HG03045 (cell line): ENCODE measurements at regions not wholly inside any gene's neighbourhood (a gene's known extent, or its start where the extent isn't known, plus 50 kb on each side); places are given as distances from the start of the nearest gene placed in this dataset.

Experiments used
- ATAC-seq: cut with Tn5 transposase; IDR thresholded peaks from one replicate; pipeline ENCODE4 v1.9.1; 2021; ENCODE audit warnings: mild to moderate bottlenecking, moderate library complexity; ENCODE audit not compliant: unreplicated experiment

DNA sequence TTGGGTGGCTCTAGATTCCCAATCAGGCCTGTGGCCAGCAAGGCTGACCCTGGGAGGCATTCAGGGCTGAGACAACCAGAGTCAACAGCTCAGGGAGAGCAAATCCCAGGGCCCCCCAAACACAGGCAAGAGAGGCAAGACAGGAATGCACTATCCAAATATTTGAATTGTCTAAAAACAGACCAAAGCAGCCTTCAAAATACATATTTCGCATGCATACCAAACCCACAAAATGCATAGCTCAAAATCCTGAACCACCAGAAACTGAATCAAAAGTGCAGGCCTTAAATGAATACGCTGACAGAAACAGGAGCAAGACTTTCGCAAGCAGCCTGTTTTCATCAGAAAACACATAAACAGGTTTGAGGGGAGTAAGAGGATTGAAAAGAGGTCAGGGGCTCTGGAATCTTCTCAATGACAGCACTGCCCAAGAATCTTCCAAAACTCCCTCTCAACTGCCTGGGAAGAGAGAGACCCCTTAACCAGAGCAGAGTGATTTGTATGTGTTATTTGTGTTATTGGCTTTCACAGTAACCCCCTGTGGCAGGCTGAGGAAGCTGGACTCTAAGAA, 213.6 kb upstream of the CDH5 start:
- ATAC-seq, result no peak

DNA sequence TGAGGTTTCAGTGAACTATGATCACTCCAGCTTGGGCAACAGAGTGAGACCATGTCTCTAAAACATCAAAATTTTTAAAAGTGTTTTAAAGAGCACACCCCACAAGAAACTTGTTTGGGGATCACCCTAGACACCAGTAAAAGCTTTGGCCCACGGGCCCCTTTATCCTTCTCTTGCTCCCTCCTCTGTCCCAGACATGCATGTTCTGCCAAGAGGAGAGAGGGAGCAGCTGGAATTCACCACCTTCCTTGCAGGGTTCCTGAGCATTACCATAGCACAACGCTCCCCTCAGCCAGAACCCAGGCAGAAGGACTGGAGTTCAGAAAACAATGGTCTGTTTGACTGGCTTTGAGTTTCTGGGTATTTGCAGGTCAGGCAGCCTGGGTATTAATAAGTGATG, 214.3 kb upstream of the CDH5 start:
- no peak for ATAC-seq

DNA sequence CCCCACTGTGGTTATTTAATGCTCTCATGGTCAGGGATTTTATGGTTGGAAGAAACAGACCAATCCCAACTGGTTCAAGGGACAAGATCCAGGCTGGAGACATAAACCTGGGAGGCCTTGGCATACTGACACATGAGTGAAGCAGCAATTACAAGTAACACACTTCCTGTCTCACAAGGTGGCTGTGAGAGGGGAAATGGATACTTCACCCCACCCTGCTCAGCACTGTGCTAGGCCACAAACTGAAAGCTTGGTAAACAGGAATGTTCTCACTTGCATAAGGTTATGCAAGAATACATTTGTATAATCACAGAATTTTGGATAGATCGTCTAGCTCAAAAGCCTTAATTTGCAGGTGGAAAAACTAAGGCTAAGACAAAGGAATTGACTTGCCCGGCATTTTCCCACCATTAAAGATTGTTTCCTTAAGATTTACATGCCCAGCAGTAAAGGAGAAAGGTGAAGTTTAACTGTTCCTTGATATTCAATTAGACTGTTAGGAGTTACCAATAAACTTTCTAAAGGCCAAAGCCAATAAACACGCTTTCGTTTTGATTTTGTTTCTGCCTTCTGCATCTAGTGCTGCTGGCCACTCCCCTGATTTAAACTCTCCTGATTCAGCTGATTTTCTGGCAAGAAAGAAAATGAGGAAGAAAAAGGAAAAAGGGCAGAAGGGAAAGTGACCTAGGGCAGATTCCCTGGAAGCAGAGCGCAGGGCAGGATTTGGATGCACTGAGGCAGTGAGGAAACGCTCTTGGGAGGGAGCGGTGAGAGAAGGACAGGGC, 215.6 kb upstream of the CDH5 start:
- no peak for ATAC-seq

DNA sequence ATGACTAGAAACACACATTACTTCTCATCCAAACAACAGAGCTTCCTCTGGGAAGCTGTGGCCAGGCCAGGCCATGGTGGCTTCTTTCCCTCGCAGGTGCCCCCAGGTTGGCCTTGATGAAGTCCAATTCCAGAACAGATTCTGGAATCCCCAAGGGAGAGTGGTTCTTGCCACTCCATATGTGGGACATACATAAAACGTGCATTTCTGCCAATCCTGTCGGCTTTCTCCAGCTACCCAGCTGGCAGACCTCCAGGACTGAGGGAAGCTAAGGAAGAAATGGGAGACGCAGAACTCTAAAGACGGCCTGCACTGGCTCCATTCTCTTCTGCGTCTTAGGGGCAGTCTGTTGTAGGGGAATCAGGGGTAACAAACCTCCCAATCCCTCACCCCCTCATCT, 219.2 kb upstream of the CDH5 start:
- ATAC-seq, result no peak

DNA sequence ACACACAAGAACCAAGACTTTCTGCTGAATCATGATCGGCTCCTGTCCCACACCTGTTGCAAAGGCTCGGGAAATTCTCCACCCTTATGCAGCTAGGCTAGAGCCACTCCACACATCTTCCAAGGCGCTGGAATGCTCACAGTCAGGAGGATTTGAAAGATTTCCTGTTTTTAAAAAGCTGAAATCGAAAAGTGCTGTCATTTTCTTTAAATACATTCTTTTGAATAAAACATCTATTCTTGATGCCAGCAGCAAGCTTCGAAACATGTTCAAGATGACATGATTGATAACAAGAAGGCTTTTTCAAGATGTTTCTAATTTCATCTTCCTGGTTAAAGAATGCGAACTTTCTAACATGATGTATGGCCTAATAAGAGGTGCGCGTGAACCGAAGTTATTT, 219.7 kb upstream of the CDH5 start:
- ATAC-seq, result no peak

DNA sequence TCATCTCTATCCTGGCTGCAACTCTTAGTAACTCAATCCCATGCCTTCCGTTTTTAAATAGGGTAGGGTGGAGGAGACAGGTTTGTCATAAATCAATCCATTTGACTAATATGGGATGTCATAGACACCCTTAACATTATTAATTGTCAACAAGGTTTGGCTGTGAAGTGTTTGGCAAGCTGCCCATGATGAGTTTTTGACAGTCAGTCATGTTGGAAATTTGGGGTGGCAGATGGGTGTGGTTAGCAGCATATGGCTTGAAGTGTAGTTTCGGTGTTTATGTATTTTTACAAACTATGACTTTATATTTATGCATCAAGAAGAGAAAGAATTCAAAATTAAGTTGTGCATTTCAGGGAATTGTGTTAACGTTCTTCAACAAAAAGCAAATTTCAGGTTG, 221.8 kb upstream of the CDH5 start:
- ATAC-seq, result no peak

DNA sequence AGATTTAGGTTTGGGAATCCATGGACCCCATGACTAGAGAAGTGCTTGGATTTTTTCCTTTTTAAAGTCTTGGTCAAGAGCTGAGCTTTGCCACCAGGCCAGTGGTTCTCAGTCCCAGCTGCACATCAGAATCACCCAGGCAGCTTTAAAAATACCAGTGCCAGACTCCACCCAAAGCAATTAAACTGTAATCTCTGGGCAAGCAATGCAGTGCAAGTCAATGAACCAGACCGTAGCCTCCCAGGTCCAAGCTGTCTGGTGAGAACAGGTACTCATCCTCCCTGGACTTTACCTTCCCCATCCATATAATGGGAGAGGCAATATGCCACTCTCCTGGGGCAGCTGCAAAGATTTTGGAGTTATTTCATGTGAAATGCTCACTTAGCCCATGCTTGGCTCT, 223.1 kb upstream of the CDH5 start:
- no peak for ATAC-seq

DNA sequence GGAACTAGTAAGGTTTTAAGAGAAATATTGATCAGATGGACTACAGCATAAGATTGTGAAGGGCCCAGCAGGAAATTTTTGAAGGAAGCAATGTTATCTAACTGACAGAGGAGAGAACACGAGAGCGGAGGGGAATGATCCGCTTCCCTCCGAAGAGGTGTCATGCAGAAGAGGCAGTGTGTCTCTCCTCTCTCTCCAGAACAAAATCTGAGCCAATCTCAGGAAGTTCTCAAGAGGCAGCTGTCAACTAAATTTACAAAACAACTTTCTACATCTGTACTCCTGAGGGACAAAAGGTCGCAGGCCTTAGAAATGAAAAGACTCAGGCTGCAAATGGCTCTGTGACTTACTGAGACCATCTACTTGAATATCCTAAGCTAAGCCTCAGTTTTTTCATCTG, 224.6 kb upstream of the CDH5 start:
- ATAC-seq, result no peak

DNA sequence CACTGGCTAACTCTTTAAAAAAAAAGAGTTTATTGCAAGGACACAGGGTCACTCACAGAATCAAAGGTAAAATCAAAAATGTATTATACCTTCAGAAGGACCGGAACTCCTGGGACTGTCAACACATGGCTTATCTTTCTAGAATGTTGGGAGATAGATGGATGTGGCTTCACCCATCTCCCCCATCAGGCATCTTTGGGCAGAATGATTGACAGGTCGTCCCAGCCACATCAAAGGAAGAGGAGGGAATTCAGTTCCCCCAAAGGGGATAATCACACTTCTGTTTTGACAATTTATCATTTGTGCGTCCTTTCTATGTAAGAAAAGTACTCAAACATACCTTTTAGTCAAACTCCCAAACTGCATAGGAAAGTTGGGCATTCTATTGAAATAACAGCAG, 228.6 kb upstream of the CDH5 start:
- no peak for ATAC-seq

DNA sequence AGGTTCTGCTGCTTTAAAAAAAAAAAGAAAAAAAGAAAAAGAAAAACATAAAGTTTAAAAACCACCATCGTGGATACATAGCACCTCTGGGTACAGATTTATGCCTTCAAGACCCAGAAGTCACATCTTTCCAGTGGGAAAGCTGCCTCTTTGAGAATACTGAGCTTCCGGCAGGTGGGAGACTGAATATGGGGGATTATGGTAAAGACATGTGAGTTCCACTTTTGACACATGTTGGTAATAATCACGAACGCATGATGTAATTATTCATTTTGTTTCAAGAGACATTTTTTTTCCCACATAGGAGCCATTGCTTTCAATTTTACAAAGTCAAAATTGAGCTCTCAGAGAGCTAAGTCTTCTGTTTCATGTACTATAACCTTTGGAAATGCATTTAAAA, 229.7 kb upstream of the CDH5 start:
- no peak for ATAC-seq

DNA sequence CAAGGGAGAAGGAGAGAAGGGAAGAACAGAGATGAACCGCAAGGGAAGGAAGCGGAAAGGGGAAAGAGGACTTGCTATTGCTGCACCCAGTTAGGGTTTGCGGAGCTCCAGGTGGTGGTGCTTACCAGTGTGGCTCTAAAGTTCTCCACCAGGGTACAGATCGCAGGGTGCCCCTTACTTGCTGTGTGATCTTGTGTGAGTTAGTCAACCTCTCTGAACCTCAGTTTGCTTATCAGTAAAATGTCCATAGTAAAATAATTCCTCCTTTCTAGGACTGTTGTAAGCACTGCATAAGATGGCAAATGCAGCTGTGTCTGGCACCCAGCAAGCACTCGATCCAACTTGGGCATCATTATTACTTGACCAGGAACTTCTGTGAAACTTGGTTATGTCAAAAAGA, 230.7 kb upstream of the CDH5 start:
- no peak for ATAC-seq

DNA sequence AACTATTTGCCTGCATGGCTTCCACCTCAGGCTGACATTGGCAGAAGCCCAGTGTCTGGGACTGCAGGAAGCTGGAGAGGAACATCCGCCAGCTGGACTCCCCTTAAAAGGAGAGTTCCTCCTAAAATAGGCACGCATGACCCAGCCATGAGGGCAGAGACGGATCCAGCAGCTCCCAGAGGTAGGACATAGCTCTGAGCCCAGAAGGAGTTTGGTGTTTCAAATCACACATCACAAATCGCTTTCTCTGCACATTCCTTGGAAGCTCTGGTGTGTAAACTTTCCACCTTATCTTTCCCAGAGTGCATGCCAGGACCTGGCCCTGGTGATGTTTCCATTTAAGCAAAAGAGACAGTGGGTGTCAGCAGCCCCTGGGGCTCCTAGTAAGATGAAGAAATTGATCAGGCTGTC, 231.1 kb upstream of the CDH5 start:
- ATAC-seq, result no peak

DNA sequence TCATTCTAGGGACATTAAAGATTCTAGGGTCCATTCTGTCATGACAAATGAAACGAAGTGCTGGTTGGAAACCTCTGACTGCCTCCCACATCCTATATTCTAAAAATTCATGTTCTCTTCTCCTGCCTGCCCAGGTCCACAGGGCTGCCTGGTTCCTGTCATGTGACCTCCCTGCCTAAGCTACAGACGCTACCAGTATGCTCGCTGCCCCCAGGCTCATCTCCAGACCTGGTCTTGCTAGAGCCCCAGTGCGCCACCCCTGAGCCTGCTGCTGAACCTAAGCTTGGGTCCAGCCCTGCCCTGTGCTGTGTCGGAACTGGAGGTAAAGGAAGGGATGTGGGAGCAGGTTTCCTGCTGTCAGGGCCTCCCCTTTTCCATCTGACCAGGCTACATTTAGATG, 231.6 kb upstream of the CDH5 start:
- ATAC-seq, result no peak

DNA sequence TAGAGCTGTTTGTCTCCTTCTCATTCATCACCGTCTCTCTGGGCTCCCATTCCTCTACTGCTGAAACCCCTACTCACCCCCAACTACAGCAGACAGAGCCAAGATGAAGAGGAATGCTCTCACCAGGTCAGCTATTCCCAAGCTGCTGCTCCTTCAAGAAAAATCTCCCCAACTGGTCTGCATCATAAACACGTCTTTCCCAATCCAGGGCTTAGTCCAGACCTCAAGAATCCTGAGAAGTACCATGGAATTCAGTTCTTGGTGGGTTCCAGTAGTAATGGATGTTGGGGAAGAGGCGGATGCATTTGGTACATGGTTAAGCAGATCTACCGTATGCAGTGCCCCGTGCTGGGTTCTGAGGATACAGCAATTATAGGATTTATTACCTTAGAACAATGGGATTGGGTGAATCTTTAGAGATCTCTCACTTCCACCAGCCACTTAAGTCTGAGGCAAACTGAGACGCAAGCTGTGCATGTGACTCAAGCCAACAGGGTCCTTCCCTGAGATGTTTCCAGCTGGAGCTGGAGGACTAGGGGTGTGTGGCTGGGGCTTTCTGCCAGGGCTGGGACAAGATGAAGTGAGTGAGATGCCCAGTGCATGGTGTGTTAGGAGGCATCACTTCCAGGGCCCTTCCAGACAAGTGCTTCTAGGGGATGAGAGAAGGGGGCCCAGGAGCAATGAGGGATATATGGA, 232.7 kb upstream of the CDH5 start:
- no peak for ATAC-seq

DNA sequence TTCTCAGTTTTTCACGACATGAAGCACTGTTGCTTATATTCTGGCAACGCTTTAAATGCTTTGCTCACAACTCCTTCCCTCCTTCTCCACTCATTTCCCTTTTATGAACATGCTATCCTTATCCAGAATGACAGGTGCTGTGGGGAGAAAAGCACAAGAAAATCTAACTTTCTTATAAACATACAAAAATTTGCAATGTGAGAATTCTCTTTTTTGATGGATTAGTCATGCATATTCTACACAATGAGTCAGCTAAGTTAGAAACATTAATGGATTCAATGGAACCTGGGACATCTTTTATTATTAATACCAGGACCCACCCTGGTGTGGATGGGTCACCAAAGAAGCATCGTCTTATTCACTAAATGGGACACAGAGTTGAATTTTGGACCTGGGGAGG, 234.6 kb upstream of the CDH5 start:
- no peak for ATAC-seq

DNA sequence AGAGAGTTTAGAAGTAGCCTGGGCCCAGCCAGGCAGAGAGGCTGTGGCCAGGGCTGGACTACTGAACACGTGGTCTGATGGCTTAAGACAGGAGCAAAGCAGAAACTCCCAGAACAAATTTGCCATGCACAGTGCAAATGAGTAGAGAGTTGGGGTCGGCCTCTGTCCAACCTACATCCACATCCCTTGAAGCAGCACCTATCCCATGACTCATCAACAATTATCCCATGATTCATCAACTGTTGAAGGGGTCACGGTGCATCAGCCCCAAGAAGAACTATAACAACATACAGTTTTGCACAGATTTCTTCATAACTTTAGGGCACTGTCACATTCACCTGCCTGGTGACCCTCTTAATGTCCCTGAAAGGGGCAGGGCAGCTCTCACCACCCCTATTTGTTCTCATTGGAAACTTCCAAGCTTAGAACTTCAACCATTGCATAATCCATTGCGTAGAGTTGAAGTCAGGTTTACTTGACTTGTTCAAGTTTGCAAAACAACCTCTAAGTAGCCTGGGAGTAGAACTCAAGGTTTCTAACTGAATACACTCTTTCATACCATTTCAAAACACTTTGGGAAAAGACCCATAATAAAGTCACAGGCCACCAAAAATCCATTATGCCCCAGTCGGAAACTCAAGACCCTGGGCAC, 235.2 kb upstream of the CDH5 start:
- no peak for ATAC-seq

DNA sequence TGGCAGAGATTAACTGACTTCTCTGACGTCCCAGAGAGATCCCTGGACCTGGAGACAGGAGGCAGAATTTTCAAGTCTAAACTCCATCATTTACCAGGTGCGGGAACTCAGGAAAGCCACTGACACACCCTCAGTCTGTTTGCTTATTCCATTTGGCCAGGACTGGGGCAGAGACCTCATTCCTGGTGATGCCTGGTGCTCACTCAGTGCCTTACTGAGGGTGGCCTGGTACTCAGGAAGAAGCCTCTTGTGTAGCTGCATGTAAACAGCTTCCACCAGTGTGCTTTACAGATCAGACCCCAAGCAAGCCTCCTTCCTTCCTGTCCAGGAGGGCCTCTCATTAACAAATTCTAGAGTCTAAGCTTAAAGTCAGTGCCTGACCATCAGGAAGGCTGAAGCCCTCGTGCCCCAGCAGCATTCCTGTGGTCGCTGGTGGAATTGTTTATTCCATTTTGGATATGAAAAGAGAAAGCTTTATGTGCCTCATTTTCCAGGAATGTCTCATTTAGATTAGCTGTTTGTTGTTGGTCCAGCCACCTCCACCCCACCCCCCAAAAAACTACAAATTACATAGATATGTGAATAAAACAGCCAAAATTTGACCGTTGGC, 236.1 kb upstream of the CDH5 start:
- ATAC-seq, result no peak

DNA sequence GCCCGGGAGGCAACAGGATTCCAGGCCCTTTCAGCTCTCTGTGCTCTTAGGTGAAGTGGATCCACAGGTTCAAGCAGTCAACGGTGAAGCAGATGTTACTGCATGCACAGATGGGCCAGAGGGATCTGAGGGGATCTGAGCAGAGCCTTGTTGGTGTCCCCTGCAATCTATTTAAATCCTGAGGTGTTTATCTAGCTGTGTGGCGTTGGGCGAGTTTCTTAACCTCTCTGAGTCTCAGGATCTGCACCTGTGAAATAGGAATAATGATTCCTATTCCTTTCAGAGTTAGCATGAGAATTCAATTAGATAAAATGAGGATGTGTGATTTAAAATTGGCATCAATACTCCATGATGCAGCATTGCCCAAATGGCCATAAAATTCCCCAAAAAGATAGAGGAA, 237.3 kb upstream of the CDH5 start:
- ATAC-seq, result no peak

DNA sequence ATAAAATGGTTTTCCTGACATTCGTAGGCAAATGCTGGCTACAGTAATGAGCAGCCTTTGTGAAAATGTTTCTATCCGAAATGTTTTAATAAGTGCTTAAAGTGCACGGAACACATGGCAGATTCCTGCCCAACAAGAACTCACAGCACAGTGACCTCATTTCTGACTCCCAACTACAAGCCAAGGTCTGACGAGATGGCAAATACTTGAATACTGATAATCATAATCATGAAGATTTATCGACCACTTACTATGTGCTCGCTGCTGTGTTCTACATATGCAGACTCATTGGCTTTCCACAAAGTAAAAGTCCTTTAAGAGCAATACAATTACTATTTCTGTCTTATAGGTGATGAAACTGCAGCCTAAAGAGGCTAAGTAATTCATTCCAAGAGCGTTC, 238.1 kb upstream of the CDH5 start:
- no peak for ATAC-seq

DNA sequence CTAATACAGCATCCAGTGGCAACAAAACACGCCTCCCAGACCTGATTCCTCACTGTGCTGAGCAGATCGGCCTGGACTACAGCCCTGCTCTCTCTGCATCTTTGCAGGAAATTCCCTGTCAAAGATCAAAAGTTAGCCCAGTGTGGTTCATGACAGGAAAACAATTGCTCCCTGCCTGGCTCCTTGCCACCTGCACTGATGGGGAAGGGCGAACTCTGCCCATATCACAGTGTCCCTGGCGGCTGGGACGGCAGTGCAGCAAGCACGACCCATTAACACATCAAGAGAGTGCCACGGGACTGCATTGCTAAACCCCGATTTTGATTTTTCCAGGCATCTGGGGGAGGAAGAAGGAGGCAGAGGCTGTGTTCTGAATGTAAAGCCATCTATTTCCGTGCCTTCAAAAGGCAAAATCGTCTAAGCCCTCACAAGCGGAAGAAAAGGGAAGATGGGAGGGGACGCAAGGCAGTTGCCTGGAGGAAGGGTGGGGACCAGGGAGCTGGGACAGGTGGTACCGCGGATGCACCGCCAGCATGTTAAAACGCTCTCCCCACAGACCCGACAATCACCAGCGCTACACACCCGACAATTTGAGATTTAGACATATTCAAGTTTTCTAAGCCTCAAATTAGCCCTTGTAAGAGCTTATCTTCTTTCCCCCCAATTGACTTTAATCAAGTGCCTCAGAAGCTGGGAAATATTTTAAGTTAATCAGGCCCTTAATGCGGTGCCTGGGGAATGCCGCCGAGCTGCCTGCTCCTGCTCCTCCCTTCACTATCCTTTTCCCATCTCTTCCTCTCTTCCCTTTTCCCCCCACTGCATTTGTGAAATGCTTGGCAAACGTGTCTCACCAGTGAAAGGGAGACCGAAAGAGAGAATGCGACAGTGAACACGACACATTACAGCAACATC, 238.8 kb upstream of the CDH5 start:
- no peak for ATAC-seq
